Activated T-cell treated with anti-CD3 and anti-CD28 coated beads for 24 hours (primary cell): ENCODE measurements at regions not wholly inside any gene's neighbourhood (a gene's known extent, or its start where the extent isn't known, plus 50 kb on each side); places are given as distances from the start of the nearest gene placed in this dataset.

Experiments
- DNase-seq: peaks from one replicate; pipeline ENCODE4 v3.0.0-alpha.2; 2020; ENCODE audit warnings: low read depth

DNA sequence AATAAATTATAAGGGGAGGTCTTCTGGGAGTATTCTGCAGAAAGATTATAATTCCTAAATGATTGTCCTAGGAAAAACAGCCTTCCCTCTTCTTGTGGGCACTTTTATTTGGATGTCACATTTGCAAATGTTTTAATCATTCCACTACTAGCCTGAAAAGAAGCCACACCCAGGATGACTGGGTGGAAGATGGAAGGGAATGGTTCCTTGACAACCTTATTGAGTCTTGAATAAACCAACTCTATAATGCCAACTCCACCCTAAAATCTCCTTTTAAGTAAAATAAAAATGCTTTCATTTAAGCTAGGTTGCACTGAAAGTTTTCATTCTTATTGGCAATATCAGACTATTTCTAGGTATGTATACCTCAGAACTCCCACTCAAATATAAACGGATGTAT lies 494.6 kb downstream of the RFC3 start:
- DNase-seq, result no peak

DNA sequence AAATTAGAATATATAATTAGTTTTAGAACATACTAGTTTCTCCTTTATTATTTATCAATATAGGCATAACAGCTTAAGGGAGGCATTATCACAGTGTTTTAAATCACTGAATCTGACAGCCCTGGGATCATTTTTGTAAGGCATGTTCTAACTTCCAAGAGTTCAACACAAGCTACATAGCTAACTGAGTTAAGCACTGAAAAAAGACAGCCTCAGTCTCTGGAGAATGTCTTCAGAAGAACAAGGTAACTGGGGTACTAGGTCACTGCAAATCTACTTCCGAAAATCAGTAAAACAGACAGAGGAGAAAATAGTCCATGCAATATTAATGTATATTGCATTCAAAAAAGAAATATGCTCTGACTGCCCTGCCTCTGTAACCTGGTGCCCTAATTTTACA lies 502.1 kb downstream of the RFC3 start:
- no peak for DNase-seq

DNA sequence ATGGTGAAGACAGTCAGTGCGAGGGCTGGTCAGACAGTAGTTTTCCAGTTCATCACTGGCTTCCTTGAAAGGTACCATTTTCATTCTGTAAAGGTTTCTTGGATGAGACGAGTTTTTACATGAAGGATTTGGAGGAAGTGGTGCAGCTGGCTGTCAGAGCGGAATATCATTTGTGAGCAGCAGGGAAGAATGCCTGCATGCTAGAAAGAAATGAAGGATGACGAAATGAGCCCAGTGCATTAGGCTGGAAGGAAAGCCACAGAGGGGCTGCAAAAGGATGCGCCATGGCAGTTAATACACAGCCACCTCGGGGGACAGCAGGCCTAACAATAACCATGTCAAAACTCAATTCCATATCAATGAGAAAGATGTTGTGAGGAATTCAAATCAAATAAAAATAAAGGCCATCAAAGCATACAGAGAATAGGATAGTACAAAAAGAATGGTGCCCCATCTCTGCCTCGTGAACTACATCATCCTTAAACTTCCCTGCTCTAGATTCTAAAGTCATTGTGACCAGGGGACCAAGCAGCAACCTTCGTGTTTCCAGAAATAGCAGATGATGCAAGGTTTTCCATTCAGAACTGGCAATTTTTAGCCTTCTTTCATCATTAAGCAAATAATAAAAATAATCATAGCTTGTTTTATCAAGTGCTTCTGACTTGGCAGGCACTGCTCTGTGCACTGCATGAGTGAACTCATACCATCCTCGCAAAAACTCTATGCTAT lies 504.2 kb downstream of the RFC3 start:
- DNase-seq, result no peak

DNA sequence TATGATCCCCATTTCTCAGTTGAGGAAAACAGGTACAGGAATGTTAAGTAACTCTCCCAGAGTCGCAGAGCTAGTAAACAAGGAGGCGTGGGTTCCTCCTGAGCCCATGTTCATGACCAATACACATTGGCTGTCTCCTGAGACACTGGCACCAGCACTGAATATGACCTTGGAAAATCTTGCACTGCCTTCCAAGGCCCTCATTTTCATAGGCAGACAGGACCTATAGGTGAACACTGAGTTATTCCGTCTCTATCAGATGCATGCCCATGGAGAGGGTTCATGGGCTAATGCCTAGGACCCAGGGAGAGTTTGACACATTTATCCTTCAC lies 504.8 kb downstream of the RFC3 start:
- no peak for DNase-seq

DNA sequence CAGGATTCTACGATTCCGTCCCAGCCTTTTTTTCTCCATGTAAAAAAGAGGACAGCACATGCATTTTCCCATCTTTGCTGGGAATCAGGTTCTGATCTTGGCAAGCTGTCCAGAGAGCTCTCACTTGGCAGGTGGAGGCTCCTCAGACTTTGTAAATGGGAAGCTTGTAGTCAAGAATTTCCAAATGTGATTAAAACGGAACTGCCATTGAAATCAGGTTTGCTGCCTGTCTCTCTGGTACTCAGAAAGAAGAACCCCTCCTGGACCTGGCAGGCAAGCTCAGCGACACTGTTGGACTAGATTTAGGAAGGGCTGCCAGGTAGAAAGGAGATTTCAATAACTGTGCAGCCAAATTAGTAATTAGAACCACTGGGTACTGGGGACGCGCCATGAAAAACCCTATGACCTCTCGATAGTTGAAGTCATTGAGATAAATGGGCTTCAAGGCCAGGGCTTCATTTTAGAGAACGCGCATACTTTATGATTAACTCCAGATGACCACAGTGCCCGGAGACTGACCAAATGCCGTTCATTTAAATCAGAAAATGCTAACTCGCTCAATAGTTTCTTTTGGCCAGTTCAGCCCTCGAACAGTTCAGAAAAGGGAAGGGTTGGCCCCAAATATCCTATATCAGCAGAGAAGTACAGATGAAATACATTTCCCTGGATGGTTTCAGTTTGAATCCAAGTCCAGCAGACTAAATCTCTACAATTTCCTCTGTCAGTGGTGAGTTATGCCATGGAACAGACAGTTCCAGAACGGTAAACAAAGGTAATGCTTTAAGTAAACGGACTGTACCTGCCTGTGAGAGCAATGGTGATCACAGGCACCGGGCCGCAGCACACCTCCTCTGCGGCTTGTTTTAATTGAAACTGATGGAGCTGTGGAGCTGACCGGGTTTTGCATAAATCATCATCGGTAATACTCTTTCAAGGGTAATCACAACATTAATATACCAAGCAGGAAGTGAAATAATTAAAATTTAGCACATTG lies 517.4 kb downstream of the RFC3 start:
- DNase-seq, result no peak

DNA sequence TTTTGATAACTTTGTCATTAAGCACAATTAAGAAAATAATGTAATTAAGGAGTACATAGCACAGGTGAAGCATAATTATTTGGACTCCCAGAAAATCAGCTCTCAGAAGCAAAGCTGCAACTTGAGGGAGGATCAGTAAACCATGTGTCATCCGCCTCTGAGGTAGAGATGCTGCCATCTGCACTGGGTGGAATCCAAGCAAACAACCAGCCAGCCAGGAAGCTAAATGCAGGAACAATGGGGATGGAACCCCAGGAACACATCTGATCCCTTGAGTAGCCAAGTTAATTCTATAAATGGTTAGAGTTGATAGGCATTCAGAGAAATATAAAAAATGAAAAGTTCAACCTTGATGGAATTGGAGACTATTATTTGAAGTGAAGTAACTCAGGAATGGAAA lies 520.2 kb downstream of the RFC3 start:
- no peak for DNase-seq

DNA sequence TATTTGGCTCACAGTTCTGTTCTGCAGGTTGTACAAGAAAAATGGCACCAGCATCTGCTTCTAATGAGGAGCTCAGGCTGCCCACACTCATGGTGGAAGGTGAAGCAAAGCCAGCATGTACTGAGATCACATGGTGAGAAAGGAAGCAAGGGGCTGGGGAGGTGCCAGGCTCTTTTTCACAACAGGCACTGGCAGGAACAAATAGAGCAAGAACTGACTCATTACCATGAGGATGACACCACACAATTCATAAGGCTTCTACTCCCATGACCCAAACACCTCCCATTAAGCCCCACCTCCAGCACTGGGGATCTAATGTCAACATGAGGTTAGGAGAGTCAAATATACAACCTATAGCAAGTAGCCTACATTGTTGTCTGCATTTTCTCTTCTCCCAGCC lies 522.6 kb downstream of the RFC3 start:
- no peak for DNase-seq

DNA sequence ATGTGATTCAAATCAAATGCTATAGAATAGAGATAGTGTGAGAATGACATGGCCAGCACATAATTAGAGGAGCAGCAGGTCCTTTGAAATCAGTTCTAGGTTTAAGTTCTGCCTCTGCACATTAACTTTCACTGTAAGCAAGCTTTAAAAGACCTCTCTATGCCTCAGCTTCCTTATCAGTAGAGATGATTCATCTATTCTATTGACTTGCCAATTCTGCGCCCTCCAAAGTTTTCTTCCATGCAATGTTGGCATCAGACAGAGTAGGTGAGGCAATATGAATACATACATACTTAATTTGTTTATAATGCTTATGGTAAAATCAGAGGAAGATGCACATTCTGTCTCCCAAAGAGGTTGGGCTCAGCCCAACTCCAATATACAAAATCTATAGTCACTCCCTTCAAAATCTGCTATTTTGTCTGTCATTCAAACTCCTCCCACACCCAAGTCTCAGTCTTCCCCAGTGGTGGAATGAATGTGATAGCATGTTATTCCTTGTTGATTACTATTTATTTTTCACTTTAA lies 525.5 kb downstream of the RFC3 start:
- DNase-seq, result no peak

DNA sequence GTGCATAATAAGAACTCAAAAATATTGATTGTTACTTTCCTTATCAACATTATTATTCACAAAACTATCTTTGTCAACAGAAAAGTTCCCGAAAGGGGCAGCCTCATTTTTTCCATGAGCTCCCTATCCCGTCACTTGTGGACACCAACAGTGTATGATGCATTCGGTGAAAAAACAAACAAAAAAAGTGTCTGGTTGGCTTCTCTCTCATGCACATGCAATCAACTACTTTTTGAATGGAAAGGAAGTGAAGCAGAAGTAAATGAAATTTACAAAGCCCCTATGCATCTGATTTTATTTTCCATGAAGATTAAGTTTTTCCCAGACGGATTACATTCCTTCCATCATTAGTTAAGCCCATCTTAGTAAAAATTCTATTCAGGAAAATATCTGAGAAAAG lies 526.9 kb downstream of the RFC3 start:
- no peak for DNase-seq

DNA sequence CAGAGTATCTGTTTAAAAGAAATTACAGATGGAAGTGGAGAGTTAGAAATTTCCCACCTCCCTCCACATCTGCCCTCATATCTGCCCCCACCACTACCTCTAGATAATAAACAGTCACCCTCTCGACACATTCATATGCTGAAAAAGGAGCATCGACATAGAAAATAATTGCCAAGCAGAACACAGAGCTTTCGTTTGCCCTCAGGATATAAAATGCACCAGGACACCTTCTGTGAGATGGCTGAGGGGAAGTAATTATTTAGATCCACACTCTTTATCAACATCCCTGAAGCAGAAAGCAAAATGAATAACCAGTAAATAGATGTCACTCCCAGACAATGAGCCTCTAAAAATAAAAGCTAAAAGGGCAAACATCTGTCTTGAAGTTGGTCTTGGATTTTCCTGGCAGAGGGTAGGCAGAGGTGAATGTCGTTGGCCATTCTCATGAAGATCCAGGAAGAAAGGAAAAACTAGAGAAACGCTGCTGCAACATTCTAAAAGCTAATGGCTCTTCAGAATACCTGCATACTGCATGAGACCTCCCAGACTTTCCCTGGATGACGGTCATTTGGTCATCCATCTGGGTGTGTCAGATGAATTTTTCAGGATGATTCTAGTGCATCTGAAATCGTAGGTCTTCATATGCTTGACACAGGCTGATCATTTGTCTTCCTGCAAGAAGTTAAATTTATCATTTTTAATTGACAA lies 527.5 kb downstream of the RFC3 start:
- DNase-seq, result no peak

DNA sequence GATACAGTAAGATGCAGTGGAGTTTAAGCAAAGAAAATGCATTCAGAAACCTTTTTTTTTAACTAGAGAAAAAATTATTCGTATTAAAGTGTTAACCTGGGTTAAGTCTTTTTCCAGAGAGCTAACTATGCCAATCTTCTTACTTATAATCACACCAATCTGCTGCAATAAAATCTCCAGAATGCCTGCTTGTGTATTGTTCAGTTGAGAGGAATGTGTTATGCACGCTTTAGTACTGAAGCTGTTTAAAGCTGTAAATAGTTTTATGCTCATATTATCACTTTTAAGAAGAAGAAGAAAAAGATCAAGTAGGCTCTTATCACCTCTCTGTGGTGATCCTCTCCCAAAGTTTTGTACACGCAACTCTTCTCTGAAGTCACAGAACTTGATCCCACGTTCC lies 528.7 kb downstream of the RFC3 start:
- DNase-seq, result no peak

DNA sequence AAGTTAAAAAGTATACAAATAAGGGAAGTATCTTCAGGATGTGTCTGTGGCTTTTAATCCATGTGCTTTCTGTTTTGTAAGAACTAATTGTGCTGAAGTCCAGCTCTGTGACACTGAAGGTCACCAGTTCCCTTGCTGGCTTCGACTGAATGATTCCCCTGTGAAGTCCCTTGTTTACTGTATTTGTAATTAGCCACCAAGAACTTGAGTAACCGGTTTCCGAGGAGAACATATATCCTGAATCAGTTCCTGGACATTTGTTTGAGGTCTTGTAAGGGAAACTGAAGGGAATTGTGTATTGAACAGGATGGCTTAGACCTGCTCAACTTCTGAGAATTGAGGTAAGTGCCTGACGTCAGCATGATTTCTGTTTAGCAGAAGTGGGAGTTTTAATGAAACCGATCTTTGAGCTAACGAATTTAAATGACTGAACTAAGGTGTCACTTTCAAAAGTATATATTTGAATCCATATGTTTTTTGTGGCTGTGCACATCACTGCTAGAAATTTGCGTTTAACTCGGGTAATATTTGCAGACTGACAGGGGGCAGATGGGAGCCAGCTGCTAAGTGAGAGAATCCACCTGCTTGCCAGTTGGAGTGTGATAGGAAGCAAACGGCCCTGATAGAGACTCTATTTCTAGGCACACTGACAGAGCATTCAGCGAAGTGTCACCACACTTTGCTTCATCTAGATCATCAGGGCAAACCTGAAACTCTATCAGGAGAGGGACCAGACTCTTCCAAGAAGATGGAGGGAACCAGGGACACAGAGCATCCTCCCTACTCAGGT lies 530.0 kb downstream of the RFC3 start:
- DNase-seq, result no peak

DNA sequence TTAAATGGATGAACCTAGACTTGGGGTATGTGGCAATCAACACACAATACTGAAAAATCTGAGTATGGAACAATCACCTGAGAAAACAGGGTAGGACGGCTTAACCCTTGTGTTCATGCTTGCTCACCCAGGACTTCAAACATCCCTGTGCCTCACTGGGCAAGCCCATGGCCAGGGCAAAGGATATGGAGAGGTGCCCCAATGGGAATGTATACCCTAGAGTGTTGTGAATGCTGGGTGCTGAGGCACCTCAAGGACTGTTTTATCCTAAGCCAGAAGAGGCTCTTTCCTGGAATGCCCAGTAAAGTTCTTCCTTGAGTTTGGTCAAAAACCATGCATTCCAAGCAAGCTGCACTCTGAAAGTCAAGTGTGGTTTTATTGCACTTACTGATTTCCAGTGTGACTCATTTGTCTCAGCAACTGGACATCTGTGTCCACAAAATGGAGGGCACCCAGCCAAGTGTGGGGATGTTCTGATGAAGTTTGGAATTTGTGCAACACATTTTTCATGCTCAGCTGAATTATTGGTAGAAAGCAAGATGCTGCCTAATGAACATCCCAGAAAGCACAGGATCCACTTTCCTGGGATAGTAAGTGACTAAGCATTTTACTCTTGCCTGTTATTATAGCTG lies 531.3 kb downstream of the RFC3 start:
- DNase-seq, result no peak

DNA sequence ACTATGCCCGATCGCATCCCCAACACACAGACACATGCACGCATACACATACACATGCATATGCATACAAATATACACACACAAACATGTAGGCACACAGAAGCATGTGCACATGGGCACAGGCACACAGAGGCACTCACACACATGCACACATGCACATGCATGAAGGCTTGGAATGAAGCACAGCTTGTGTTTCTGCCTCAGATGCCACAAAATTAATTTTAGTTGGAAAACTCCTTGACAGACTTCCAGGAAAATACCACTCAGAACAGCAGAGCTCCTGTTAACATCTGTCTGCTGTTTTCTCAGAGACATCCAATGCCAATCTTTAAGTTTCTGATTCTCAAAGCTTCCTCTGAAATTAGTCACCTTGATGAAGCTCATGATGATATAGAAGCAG lies 532.7 kb downstream of the RFC3 start:
- no peak for DNase-seq

DNA sequence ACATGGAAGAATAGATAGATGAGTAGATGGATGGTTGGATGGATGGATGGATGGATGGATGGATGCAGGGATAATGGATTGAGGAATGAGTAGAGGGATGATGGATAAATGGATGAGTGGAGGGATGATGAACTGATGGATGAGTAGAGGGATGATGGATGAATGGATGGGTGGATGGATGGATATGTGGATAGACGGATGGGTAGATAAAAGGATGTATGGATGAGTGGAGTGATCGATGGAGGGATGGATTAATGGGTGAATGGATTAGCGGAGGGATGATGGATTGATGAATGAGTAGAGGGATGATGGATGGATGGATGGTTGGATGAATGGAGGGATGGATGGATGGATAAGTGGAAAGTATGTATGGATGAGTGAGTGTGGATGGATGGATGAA lies 533.2 kb downstream of the RFC3 start:
- DNase-seq, result no peak

DNA sequence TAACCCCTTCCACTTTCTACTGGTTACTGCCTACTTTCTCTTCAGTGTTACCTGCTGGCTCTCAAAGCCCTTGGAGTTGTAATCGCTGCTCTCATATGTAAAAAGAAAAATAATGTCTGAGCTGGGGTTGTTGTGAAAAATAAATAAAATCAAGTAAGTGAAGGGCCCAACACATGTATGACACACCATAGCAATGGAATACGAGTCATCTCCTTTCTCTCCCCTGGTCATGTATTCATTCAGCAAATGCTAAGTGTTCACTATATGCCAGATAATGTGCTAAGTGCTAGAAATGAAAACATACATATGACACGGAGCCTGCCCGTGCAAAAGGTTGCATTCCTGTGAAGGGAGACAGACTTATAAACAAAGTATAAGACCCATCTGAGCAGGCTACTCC lies 535.0 kb downstream of the RFC3 start:
- no peak for DNase-seq

DNA sequence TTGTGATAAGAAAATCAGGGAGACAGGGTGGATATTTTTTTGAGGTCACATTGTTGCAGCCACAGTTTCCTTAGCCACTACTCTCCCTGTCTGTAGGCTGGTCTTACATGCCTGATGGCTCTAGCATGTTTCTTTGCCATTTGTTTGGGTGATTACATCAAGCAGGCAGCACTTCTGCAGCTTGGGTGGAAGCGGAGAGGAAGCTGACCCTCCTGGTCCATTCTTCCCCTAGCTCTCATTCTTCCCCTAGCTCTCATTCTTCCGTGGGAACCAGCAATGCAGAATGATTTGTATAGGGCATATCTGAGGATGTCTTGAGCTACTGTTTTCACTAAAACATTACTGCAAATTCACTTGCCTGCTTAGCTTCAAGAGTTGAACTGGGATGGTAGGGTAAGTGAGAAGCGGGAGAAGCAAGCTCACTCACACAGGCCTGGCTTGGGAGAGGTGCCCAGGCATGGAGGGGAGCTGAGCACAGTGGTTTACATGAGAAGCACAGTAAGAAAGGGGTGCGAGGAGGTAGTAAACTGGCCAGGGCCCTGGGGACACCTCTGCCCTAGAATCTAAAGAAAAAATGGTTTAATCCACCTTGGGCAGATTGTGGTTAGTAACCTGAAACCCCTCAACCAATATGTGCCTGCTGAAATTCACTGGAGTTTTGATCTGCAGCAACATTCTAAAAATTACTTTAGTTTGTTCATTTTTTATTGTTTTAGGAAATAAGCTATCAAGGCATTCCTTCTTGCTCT lies 538.9 kb downstream of the RFC3 start:
- no peak for DNase-seq

DNA sequence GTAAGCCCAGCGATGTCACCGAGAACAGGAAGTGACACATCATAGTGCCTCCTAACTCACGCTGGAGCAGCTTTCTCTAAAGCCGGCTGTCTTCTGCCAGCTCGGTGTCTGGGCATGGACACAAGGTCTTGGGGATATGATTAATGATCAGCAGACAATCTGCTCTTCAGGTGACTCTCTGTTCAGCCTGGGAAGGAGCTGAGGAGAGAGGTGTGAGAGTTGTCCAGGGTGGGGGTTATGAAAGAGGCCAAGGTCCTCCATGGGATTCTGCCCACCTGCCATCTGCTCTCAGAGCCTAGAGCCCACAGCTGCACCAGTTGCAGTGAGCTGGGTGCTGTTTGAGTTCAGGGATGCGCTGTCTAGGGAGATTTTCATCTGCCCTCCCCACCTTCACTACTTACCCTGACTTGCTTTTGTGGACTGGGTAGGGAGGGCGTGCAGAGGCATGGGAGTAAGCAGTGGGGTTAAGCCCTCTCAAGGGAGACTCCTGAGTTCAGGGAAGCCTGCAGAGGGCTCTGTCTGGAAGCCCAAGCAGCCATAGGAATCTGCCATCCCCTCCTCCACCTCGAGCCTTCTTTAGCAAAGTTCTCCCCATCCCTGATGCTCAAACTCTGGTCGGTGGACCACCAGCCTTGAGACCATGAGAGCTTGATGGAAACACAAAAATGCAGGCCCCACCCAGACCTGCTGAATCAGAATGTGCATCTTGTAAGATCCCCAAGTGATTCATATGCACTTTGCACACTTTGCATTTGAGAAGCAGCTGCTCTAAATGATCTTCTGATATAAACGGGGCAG lies 539.7 kb downstream of the RFC3 start:
- DNase-seq, result no peak

DNA sequence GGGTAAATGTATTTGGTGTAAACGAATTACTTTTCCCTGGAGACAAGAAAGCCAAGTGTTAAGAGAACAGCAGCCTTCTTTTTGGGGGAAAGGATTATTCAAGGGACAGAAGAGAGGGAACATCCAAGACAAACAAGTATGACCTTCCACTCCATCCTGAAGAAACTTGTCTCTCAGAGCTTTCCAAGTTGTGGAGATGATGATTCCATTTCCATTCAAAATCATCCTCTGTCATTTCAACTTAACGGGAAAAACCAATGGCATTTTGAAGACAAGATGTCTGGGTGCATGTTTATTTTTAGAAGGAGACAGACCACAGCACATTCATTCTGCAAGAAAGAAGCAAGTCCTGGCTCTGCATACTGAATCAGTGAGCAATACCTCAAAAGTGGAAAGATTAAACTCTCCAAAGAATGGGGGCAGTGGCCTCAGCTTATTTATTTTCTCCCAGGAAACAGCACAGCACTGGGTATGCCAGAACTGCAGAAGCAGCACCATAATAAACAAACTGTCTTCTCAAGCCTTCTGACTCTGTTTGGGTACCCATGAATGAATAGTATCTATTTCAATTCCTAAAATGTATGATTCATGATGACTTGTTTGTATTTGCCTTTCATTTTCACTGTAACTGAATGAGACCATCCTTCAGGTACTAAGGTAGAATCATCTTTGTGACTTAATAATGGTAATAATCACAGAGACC lies 541.0 kb downstream of the RFC3 start:
- DNase-seq, result no peak
